OCI-LY7 (cell line): ENCODE measurements at regions not wholly inside any gene's neighbourhood (a gene's known extent, or its start where the extent isn't known, plus 50 kb on each side); places are given as distances from the start of the nearest gene placed in this dataset.

ENCODE experiments used
- CTCF ChIP-seq: fragments of 200-600 bp; sonication (generic); conservative IDR thresholded peaks from 2 replicates; pipeline ENCODE4 v1.5.1; 2014; ENCODE audit warnings: mild to moderate bottlenecking, antibody characterized with exemption, low read length, moderate library complexity, mixed read lengths
- EZH2phosphoT487 ChIP-seq: fragments of 200-600 bp; sonication (generic); IDR thresholded peaks from 2 replicates; pipeline ENCODE4 v1.6.1; 2018; ENCODE audit warnings: low read depth, borderline replicate concordance, mild to moderate bottlenecking, mixed run types, antibody characterized with exemption, low read length, moderate library complexity, mixed read lengths

- TF ChIP-seq CTCF (no peak), EZH2phosphoT487 (no peak)
Observed at GRCh38 chr1:30084909-30085571, 638.3 kb downstream of the MATN1 start.
